Neural crest cell (in vitro differentiated cells): ENCODE measurements at regions not wholly inside any gene's neighbourhood (a gene's known extent, or its start where the extent isn't known, plus 50 kb on each side); places are given as distances from the start of the nearest gene placed in this dataset.
A peak's percentile ranks its signal among the peaks of the same experiment; 100 is the strongest.

Experiments used
- DNase-seq: peaks from one replicate; pipeline ENCODE4 v3.0.0; 2021; ENCODE audit warnings: low read depth, mixed read lengths, low spot score
- H3K27ac Mint-ChIP-seq: one replicate; pipeline ENCODE4 v1.8.0; 2021; ENCODE audit warnings: mild to moderate bottlenecking, mixed read lengths; ENCODE audit not compliant: unreplicated experiment
- H3K27me3 Mint-ChIP-seq: 2 replicates; pipeline ENCODE4 v1.8.0; 2021; ENCODE audit warnings: low read depth, mild to moderate bottlenecking, mixed read lengths
- H3K36me3 Mint-ChIP-seq: 2 replicates; pipeline ENCODE4 v1.8.0; 2021; ENCODE audit warnings: low read depth, mild to moderate bottlenecking, mixed read lengths
- H3K4me1 Mint-ChIP-seq: 2 replicates; pipeline ENCODE4 v1.8.0; 2021; ENCODE audit warnings: mixed read lengths
- H3K4me3 Mint-ChIP-seq: one replicate; pipeline ENCODE4 v1.8.0; 2021; ENCODE audit warnings: mild to moderate bottlenecking, mixed read lengths
- H3K9me3 Mint-ChIP-seq: 2 replicates; pipeline ENCODE4 v1.8.0; 2021; ENCODE audit warnings: mixed read lengths
- TF ChIP-seq, protein P1 (sequence below): fragments of 200-600 bp; sonication (generic); conservative IDR thresholded peaks from 2 replicates; pipeline ENCODE4 v1.5.0; 2021; ENCODE audit warnings: antibody characterized with exemption, mild to moderate bottlenecking

DNA sequence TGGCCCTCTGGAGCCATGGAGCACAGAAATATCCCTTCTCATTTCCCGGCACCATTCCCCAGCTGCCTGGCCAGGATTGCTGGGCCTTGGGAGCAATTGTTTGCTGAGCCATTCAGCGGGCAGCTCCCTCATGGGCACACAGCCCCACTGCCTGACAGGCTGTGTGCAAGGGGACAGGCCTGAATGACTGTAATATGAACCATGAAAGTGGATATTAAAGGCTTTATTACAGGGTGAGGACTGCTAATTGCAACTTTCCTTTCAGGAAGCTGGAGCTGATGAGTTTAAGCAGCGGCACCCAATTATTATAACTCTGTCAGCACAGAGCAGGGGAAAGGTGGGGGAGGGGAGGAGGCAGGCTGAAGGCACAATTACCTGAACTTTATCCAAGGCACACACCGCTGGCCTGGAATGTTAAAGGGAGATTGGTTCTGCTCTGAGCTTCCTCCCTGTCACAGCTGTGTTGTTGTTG, 159.8 kb upstream of the SDK2 start:
- H3K27me3 Mint-ChIP-seq: peaks cover 15% of the 10 kb centered on the region

DNA sequence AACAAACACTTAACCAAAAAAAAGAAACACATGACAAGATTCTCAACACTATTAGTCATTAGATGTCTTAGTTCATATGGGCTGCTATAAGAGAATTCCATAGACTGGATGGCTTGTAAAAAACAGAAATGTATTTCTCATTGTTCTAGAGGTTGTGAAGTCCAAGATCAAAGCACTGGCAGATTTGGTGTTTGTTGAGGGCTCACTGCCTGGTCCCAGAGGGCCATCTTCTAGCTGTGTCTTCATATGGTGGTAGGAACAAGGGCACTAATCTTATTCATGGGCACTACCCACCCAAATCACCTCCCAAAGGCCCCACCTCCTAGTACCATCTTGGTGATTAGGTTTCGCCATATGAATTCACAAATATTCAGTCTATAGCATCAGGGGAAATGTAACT, 162.5 kb upstream of the SDK2 start:
- Mint-ChIP-seq H3K27me3 (peaks cover 7% of the 10 kb centered on the region), H3K36me3 (peaks cover 4% of the 10 kb centered on the region), H3K9me3 (peaks cover 10% of the 10 kb centered on the region), H3K4me1 (peaks cover 5% of the 10 kb centered on the region), H3K27ac (no peak overlapping the region), H3K4me3 (no peak overlapping the region)
- TF ChIP-seq, protein P1, sequence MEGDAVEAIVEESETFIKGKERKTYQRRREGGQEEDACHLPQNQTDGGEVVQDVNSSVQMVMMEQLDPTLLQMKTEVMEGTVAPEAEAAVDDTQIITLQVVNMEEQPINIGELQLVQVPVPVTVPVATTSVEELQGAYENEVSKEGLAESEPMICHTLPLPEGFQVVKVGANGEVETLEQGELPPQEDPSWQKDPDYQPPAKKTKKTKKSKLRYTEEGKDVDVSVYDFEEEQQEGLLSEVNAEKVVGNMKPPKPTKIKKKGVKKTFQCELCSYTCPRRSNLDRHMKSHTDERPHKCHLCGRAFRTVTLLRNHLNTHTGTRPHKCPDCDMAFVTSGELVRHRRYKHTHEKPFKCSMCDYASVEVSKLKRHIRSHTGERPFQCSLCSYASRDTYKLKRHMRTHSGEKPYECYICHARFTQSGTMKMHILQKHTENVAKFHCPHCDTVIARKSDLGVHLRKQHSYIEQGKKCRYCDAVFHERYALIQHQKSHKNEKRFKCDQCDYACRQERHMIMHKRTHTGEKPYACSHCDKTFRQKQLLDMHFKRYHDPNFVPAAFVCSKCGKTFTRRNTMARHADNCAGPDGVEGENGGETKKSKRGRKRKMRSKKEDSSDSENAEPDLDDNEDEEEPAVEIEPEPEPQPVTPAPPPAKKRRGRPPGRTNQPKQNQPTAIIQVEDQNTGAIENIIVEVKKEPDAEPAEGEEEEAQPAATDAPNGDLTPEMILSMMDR: no peak
- no peak for DNase-seq

More for the DNA sequence above, 159.8 kb upstream of the SDK2 start:
- TF ChIP-seq, protein P1: no peak
- peaks cover 4% of the 10 kb centered on the region for H3K36me3 Mint-ChIP-seq
- no peak overlapping the region for H3K4me3 Mint-ChIP-seq
- H3K4me1 Mint-ChIP-seq: peaks cover 5% of the 10 kb centered on the region
- peaks cover 10% of the 10 kb centered on the region for H3K9me3 Mint-ChIP-seq
- DNase-seq: no peak
- H3K27ac Mint-ChIP-seq: peak overlapping the region; percentile 19

DNA sequence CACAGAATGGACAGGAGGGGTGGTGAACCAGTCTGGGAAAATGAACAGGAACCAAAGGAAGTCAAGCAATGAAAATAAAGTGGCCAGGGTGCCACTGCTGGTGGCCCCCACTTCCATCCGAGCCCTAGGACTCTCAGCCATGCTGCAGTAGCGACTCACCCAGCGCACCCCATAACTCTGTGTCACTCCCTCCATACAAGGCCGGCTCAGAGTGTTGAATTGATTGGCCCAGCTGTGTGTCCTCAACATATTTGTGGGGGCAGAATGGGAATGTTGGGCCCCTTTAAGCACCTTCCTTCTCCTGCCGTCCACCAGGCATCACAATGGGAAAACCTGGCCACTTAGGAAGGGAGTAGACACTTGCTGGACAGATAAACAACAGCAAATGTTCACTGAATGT, 169.0 kb upstream of the SDK2 start:
- no peaks in the 10 kb centered on the region for H3K36me3 Mint-ChIP-seq
- no peaks in the 10 kb centered on the region for H3K9me3 Mint-ChIP-seq
- H3K4me1 Mint-ChIP-seq: no peaks in the 10 kb centered on the region
- TF ChIP-seq, protein P1: no peak
- no peak overlapping the region for H3K27ac Mint-ChIP-seq
- H3K27me3 Mint-ChIP-seq: peaks cover 4% of the 10 kb centered on the region
- DNase-seq: no peak
- no peak overlapping the region for H3K4me3 Mint-ChIP-seq

DNA sequence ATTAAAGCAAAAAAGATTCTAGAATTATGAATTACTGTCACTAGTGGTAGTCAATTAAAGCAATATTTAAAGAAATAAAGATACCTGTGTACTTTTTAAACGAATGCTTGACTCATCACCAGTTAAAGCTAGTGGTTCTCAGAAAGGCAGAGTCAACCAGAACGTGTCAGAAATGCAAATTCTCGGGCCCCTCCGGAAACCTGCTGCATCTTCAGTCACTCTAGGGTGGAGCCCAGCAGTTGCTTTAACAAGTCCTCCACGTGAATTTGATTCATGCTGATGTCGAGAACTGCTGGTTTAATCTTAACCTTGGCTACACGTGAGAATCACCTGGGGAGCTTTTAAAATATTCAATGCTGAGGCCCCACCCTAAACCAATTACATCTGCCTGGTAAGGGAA, 169.8 kb upstream of the SDK2 start:
- H3K36me3 Mint-ChIP-seq: peaks cover 4% of the 10 kb centered on the region
- no peak overlapping the region for H3K4me3 Mint-ChIP-seq
- DNase-seq: no peak
- TF ChIP-seq, protein P1: no peak
- H3K27ac Mint-ChIP-seq: no peak overlapping the region
- H3K4me1 Mint-ChIP-seq: no peaks in the 10 kb centered on the region
- H3K27me3 Mint-ChIP-seq: peaks cover 4% of the 10 kb centered on the region
- H3K9me3 Mint-ChIP-seq: peaks cover 5% of the 10 kb centered on the region

DNA sequence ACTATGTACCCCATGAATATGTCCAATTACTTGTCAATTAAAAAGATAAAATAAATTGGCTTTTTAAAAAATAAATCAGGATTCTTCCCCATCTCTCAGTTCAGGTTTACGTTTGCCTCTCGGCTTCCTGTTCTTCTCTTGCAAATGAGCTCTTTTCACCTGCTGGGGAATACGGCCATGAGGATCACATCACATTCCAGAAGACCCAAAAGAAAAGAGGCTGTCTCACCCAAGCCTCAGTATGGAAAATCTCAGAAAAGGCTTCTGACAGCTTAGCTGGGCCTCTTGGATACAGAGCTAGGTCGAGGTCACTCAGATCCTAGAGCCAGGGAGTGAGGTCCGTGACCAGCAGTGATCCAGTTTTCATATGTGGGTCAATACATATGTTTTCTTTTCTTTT, 171.2 kb upstream of the SDK2 start:
- TF ChIP-seq, protein P1: no peak
- Mint-ChIP-seq H3K9me3 (peaks cover 5% of the 10 kb centered on the region), H3K4me3 (no peak overlapping the region), H3K27ac (no peak overlapping the region), H3K4me1 (no peaks in the 10 kb centered on the region), H3K27me3 (peaks cover 4% of the 10 kb centered on the region), H3K36me3 (peaks cover 4% of the 10 kb centered on the region)
- DNase-seq: no peak
